ENCODE measurements at regions not wholly inside any gene's neighbourhood (a gene's known extent, or its start where the extent isn't known, plus 50 kb on each side); places are given as distances from the start of the nearest gene placed in this dataset.

GRCh38 chr12:87815771-87816585, 213.2 kb downstream of the C12orf50 start:
- no TSS peak for BruUV-seq (replicated peaks)
- Mint-ChIP-seq H3K27me3 (ENCODE audit: unreplicated experiment) (no peaks in the 10 kb centered on the region), H3K4me1 (ENCODE audit: low read depth, unreplicated experiment) (peaks cover 41% of the 10 kb centered on the region), H3K9me3 (ENCODE audit: low read depth, unreplicated experiment) (peaks cover 3% of the 10 kb centered on the region), H3K27ac (ENCODE audit: unreplicated experiment) (no peak overlapping the region), H3K4me3 (ENCODE audit: low read depth, unreplicated experiment) (no peak overlapping the region), H3K36me3 (ENCODE audit: insufficient read depth, unreplicated experiment) (no peaks in the 10 kb centered on the region)
- CTCF ChIA-PET = interaction anchor here (0.6 kb wide), 1 partner anchor 60 kb away, joined by 3 read pairs; no protein-coding TSS in a partner anchor
- TF ChIP-seq CTCF (IDR thresholded peaks at IDR 0.05; ENCODE audit: unreplicated experiment) = no peak
- no peak for DNase-seq
- intact Hi-C loops (cut with micrococcal nuclease; ENCODE audit: unreplicated experiment) = no loop called here

- CTCF ChIA-PET = interaction anchor here (0.6 kb wide), 1 partner anchor 156 kb away, joined by 5 read pairs; no protein-coding TSS in a partner anchor
- peaks cover 46% of the 10 kb centered on the region for H3K4me1 Mint-ChIP-seq (ENCODE audit: low read depth, unreplicated experiment)
- no peaks in the 10 kb centered on the region for H3K27me3 Mint-ChIP-seq (ENCODE audit: unreplicated experiment)
- BruUV-seq (replicated peaks) = no TSS peak
- no peak overlapping the region for H3K27ac Mint-ChIP-seq (ENCODE audit: unreplicated experiment)
- H3K36me3 Mint-ChIP-seq (ENCODE audit: insufficient read depth, unreplicated experiment) = no peaks in the 10 kb centered on the region
- no peak overlapping the region for H3K4me3 Mint-ChIP-seq (ENCODE audit: low read depth, unreplicated experiment)
- no peak for DNase-seq
- TF ChIP-seq CTCF (IDR thresholded peaks at IDR 0.05; ENCODE audit: unreplicated experiment) = no peak
- intact Hi-C loops (cut with micrococcal nuclease; ENCODE audit: unreplicated experiment) = no loop called here
- peaks cover 3% of the 10 kb centered on the region for H3K9me3 Mint-ChIP-seq (ENCODE audit: low read depth, unreplicated experiment)
Measured at GRCh38 chr12:87814625-87815024, 214.6 kb downstream of the C12orf50 start.

- no peak overlapping the region for H3K27ac Mint-ChIP-seq (ENCODE audit: unreplicated experiment)
- no peaks in the 10 kb centered on the region for H3K36me3 Mint-ChIP-seq (ENCODE audit: insufficient read depth, unreplicated experiment)
- BruUV-seq (replicated peaks) = no TSS peak
- TF ChIP-seq CTCF (IDR thresholded peaks at IDR 0.05; ENCODE audit: unreplicated experiment) = no peak
- peaks cover 52% of the 10 kb centered on the region for H3K4me1 Mint-ChIP-seq (ENCODE audit: low read depth, unreplicated experiment)
- intact Hi-C loops (cut with micrococcal nuclease; ENCODE audit: unreplicated experiment) = no loop called here
- no peak for DNase-seq
- H3K4me3 Mint-ChIP-seq (ENCODE audit: low read depth, unreplicated experiment) = no peak overlapping the region
- H3K27me3 Mint-ChIP-seq (ENCODE audit: unreplicated experiment) = no peaks in the 10 kb centered on the region
- CTCF ChIA-PET = no interaction called here
- peaks cover 3% of the 10 kb centered on the region for H3K9me3 Mint-ChIP-seq (ENCODE audit: low read depth, unreplicated experiment)
Measured at GRCh38 chr12:87813476-87814234, 215.5 kb downstream of the C12orf50 start.

- peaks cover 52% of the 10 kb centered on the region for H3K4me1 Mint-ChIP-seq (ENCODE audit: low read depth, unreplicated experiment)
- intact Hi-C loops (cut with micrococcal nuclease; ENCODE audit: unreplicated experiment) = no loop called here
- no peak overlapping the region for H3K4me3 Mint-ChIP-seq (ENCODE audit: low read depth, unreplicated experiment)
- no peak for DNase-seq
- H3K9me3 Mint-ChIP-seq (ENCODE audit: low read depth, unreplicated experiment) = peaks cover 3% of the 10 kb centered on the region
- TF ChIP-seq CTCF (IDR thresholded peaks at IDR 0.05; ENCODE audit: unreplicated experiment) = no peak
- H3K36me3 Mint-ChIP-seq (ENCODE audit: insufficient read depth, unreplicated experiment) = no peaks in the 10 kb centered on the region
- H3K27ac Mint-ChIP-seq (ENCODE audit: unreplicated experiment) = peak overlapping the region; percentile 53
- BruUV-seq (replicated peaks) = no TSS peak
- CTCF ChIA-PET = no interaction called here
- H3K27me3 Mint-ChIP-seq (ENCODE audit: unreplicated experiment) = no peaks in the 10 kb centered on the region
Measured at GRCh38 chr12:87812681-87813080, 216.5 kb downstream of the C12orf50 start.
